ENCODE measurements at regions not wholly inside any gene's neighbourhood (a gene's known extent, or its start where the extent isn't known, plus 50 kb on each side); places are given as distances from the start of the nearest gene placed in this dataset.

GRCh38 chr6:160895562-160895961 is 96.0 kb upstream of the MAP3K4 start:
- no peak for DNase-seq (ENCODE audit: low read depth in 2 of 3, low spot score in 1 of 3)

- no peak for DNase-seq (ENCODE audit: low read depth in 2 of 3, low spot score in 1 of 3)
These were observed 91.7 kb upstream of the MAP3K4 start for GRCh38 chr6:160899671-160900430.

- DNase-seq (ENCODE audit: low read depth in 2 of 3, low spot score in 1 of 3): no peak
These were observed 79.6 kb upstream of the MAP3K4 start for GRCh38 chr6:160911949-160912348.

- DNase-seq (ENCODE audit: low read depth in 2 of 3, low spot score in 1 of 3): no peak
These were observed 79.2 kb upstream of the MAP3K4 start for GRCh38 chr6:160912411-160912810.

GRCh38 chr6:160917572-160917971 is 74.0 kb upstream of the MAP3K4 start:
- DNase-seq (ENCODE audit: low read depth in 2 of 3, low spot score in 1 of 3): no peak

- DNase-seq (ENCODE audit: low read depth in 2 of 3, low spot score in 1 of 3): no peak
These were observed 71.7 kb upstream of the MAP3K4 start for GRCh38 chr6:160919723-160920440.

GRCh38 chr6:160921095-160921494 is 70.5 kb upstream of the MAP3K4 start:
- DNase-seq (ENCODE audit: low read depth in 2 of 3, low spot score in 1 of 3): no peak

- no peak for DNase-seq (ENCODE audit: low read depth in 2 of 3, low spot score in 1 of 3)
These were observed 65.0 kb upstream of the MAP3K4 start for GRCh38 chr6:160926281-160927276.

GRCh38 chr6:160927416-160927815 is 64.2 kb upstream of the MAP3K4 start:
- no peak for DNase-seq (ENCODE audit: low read depth in 2 of 3, low spot score in 1 of 3)

- DNase-seq (ENCODE audit: low read depth in 2 of 3, low spot score in 1 of 3): no peak
These were observed 62.2 kb upstream of the MAP3K4 start for GRCh38 chr6:160929361-160929760.

GRCh38 chr6:160929831-160930230 is 61.7 kb upstream of the MAP3K4 start:
- DNase-seq (ENCODE audit: low read depth in 2 of 3, low spot score in 1 of 3): no peak

GRCh38 chr6:160930547-160931377 is 60.8 kb upstream of the MAP3K4 start:
- DNase-seq (ENCODE audit: low read depth in 2 of 3, low spot score in 1 of 3): peak; percentile 23 to 53 (median 52)

GRCh38 chr6:160931378-160932310 is 59.9 kb upstream of the MAP3K4 start:
- no peak for DNase-seq (ENCODE audit: low read depth in 2 of 3, low spot score in 1 of 3)

GRCh38 chr6:160933256-160933655 is 58.3 kb upstream of the MAP3K4 start:
- no peak for DNase-seq (ENCODE audit: low read depth in 2 of 3, low spot score in 1 of 3)

GRCh38 chr6:160934157-160934556 is 57.4 kb upstream of the MAP3K4 start:
- DNase-seq (ENCODE audit: low read depth in 2 of 3, low spot score in 1 of 3): no peak

GRCh38 chr6:160940197-160940596 is 51.4 kb upstream of the MAP3K4 start:
- no peak for DNase-seq (ENCODE audit: low read depth in 2 of 3, low spot score in 1 of 3)
